Left ventricle myocardium inferior (tissue), 1 donor: ENCODE measurements at regions not wholly inside any gene's neighbourhood (a gene's known extent, or its start where the extent isn't known, plus 50 kb on each side); places are given as distances from the start of the nearest gene placed in this dataset.
"Not testable (repeated sequence)": the region's sequence is repeated elsewhere in the genome, so short reads cannot be mapped to it uniquely, and the experiment has no call there.

Experiments
- DNase-seq: peaks from one replicate; pipeline ENCODE4 v3.0.0-alpha.2; 2020
- H3K27ac ChIP-seq: fragments of 200-600 bp; replicated peaks from 2 replicates; pipeline ENCODE4 v1.8.0; 2021
- H3K27me3 ChIP-seq: fragments of 200-600 bp; 2 replicates; pipeline ENCODE4 v1.8.0; 2021; ENCODE audit warnings: low read depth
- H3K36me3 ChIP-seq: fragments of 200-600 bp; 2 replicates; pipeline ENCODE4 v1.8.0; 2021
- H3K4me1 ChIP-seq: fragments of 200-600 bp; 2 replicates; pipeline ENCODE4 v1.8.0; 2021
- H3K4me3 ChIP-seq: fragments of 200-600 bp; 2 replicates; pipeline ENCODE4 v1.8.0; 2021; ENCODE audit warnings: mild to moderate bottlenecking, moderate library complexity
- H3K9me3 ChIP-seq: fragments of 200-600 bp; replicated peaks from 2 replicates; pipeline ENCODE4 v1.8.0; 2021
- intact Hi-C: fragments of 100-400 bp; cut with micrococcal nuclease; formaldehyde crosslinking; loops from one replicate; pipeline ENCODE4 v1.11.0; 2022
- TF ChIP-seq, protein P1 (sequence below): fragments of 200-600 bp; IDR thresholded peaks from 2 replicates; pipeline ENCODE4 v1.8.0; 2021; ENCODE audit warnings: antibody characterized with exemption, mild to moderate bottlenecking, borderline replicate concordance
- donor health status: DM: no; HTN: yes; CAD: no; lungs with severe emphysema.

DNA sequence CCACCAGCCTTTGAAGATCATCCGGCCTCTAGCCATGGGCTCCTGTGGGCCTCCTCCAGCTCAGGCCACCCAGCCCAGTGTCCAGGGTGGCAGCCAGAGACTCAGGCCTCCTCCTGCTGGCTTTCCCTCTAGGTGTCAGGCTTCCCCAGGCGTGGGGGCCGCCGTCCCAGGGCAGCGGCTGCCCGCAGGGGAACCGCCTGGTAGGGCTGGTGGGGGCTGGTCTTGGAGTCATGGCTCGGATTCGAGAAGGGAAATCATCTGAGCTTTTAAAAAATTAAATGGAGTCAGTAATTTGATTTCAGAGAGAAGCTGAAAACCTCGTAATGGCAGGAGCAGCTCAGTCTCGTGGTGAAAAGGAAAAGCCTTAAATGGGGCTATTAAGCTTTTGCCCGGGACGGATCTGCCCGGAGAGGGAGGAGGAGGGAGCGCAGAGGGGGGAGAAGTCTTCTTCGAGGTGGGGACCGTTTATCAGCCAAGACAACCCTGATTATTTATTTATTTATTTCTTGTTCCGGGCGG lies 66.4 kb upstream of the TARDBP start:
- Histone ChIP-seq H3K4me3 (no peak overlapping the region), H3K27ac (no peak overlapping the region), H3K4me1 (peaks cover 24% of the 10 kb centered on the region), H3K9me3 (no peaks in the 10 kb centered on the region), H3K27me3 (peaks cover 2% of the 10 kb centered on the region), H3K36me3 (no peaks in the 10 kb centered on the region)
- TF ChIP-seq, protein P1, sequence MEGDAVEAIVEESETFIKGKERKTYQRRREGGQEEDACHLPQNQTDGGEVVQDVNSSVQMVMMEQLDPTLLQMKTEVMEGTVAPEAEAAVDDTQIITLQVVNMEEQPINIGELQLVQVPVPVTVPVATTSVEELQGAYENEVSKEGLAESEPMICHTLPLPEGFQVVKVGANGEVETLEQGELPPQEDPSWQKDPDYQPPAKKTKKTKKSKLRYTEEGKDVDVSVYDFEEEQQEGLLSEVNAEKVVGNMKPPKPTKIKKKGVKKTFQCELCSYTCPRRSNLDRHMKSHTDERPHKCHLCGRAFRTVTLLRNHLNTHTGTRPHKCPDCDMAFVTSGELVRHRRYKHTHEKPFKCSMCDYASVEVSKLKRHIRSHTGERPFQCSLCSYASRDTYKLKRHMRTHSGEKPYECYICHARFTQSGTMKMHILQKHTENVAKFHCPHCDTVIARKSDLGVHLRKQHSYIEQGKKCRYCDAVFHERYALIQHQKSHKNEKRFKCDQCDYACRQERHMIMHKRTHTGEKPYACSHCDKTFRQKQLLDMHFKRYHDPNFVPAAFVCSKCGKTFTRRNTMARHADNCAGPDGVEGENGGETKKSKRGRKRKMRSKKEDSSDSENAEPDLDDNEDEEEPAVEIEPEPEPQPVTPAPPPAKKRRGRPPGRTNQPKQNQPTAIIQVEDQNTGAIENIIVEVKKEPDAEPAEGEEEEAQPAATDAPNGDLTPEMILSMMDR, result no peak
- DNase-seq, result no peak
- intact Hi-C loops, result no loop called here

DNA sequence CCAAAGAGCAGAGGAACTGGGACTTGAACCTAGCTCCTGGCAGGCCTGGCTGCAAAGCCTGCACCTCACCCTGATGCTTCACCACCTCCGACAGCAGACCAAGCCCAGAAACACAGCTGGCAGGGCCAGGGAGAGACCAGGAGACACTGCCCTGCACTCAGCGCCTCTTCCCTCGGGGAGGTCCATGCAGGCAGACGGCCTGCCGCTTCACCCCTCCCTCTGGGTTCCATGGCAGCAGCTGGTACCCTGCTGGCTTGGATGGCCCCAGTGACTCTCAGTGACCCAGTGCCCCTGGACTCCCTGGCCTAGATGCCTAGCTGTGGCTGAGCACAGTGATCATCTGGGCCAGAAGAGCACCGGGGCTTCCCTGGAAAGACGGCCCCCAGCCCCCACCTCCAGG lies 65.3 kb upstream of the TARDBP start:
- Histone ChIP-seq H3K9me3 (no peaks in the 10 kb centered on the region), H3K27ac (no peak overlapping the region), H3K4me1 (peaks cover 19% of the 10 kb centered on the region), H3K4me3 (no peak overlapping the region), H3K36me3 (no peaks in the 10 kb centered on the region), H3K27me3 (no peaks in the 10 kb centered on the region)
- intact Hi-C loops, result no loop called here
- TF ChIP-seq, protein P1, result no peak
- DNase-seq, result no peak

DNA sequence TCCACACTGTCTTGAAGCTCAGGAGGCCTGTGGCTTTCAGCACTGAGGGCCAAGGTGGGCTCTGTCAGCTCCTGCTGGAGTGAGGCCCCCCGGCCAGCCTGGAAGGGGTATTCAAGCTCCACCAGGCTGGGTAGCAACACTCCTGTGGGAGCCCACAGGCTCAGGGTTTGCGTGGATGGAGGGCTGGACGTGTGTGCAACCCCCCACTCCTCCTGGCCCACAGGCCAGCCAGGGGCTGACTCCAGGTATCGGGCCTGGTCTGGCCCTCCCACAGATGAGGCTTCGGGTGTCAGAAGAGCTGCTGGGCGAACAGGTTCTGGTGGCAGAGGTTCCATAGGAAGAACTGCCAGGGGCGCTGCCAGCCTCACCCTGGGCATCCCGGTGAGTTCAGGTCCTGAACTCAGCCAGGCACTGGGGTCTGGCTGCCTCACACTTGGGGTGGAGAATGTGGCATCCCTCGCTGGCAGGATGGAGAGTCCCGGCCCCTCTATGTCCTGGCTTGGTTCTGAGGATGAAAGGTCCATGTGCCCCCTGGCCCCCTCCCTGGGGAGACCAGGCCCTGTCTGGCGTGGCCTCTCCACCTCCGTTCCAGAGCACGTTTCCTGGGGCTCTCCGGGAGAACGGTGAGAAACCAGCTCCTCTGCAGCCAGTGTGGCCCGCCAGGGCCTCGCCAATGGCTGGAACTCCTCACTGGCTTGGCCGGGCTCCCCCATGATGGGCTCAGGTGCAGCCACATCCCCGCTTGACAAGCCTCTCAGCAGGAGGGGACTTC lies 64.6 kb upstream of the TARDBP start:
- TF ChIP-seq, protein P1, result no peak
- DNase-seq, result no peak
- Histone ChIP-seq H3K27ac (no peak overlapping the region), H3K36me3 (no peaks in the 10 kb centered on the region), H3K4me3 (no peak overlapping the region), H3K9me3 (peaks cover 2% of the 10 kb centered on the region), H3K4me1 (peaks cover 19% of the 10 kb centered on the region), H3K27me3 (no peaks in the 10 kb centered on the region)
- intact Hi-C loops, result no loop called here

DNA sequence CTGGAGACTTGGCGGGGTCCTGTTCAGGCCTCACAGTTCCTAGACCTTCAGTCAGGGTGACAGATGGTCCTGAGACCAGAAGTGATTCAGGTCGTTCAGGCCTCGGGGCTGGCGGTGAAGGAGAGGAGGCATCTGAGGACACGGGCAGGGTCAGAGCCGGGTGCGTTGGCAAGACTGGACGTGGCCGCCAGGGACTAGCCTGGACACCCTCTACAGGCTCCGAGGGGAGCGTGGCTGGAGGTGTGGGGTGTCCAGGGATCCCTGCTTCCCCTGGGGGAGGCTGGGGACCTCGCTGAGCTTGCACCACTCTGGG lies 64.0 kb upstream of the TARDBP start:
- Histone ChIP-seq H3K4me3 (no peak overlapping the region), H3K36me3 (no peaks in the 10 kb centered on the region), H3K27me3 (no peaks in the 10 kb centered on the region), H3K27ac (no peak overlapping the region), H3K9me3 (peaks cover 8% of the 10 kb centered on the region), H3K4me1 (peaks cover 19% of the 10 kb centered on the region)
- TF ChIP-seq, protein P1, result no peak
- DNase-seq, result no peak
- intact Hi-C loops, result no loop called here

DNA sequence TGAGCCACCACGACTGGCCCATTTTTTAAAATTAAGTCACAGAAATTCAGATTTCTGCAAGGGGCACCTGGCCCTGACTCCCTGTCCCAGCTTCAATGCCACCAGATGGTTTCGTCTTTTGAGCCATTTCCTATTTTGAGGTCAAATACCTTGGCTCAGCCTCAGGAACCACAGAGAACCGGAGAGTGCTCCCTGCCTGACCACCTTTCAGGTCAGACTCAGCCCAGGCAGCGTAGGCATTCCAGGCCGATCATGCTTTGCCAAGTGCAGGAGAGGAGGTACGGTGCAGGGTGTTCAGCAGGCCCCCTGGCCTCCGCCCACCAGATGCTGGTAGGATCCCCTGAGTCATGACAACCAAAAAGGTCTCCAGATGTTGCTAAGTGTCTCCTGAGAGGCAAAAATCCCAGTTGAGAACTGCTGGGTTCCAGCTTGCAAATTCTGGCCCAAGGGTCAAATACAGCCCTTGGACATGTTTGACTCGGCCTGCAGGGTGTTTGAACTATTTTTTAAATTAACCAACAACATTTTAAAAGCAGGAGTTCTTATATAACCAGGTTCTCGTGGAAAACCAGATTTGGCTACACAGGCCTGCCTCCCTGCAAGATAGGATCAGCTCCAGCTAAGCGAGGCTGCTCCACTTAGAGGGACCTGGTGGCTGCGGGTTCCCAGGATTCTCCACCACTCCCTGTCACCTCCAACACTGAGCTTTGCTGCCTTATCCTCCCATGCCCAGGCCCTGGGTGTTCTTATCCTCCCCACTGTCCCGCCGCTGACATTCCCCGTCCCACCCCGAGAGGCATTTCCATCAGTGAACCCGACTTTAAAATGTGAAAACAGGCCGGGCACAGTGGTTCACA lies 61.9 kb upstream of the TARDBP start:
- intact Hi-C loops, result no loop called here
- H3K27ac ChIP-seq, result peak overlapping the region; percentile 27
- peaks cover 5% of the 10 kb centered on the region for H3K4me1 ChIP-seq
- no peaks in the 10 kb centered on the region for H3K27me3 ChIP-seq
- TF ChIP-seq, protein P1, result no peak
- no peak for DNase-seq
- H3K4me3 ChIP-seq, result no peak overlapping the region
- H3K9me3 ChIP-seq, result peaks cover 21% of the 10 kb centered on the region
- H3K36me3 ChIP-seq, result no peaks in the 10 kb centered on the region

DNA sequence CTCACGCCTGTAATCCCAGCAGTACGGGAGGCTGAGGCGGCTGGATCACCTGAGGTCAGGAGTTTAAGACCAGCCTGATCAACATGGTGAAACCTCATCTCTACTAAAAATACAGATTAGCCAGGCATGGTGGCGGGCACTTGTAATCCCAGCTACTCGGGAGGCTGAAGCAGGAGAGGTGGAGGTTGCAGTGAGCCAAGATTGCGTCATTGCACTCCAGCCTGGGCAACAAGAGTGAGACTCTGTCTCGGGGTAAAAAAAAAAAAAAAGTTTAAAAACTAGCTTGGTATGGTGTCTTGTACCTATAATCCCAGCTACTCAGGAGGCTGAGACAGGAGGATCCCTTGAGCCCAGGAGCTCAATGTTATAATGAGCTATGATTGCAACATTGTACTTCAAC lies 61.2 kb upstream of the TARDBP start:
- H3K4me1 ChIP-seq, H3K27me3 ChIP-seq, H3K27ac ChIP-seq, H3K36me3 ChIP-seq, H3K4me3 ChIP-seq, intact Hi-C loops, DNase-seq: not testable (repeated sequence)
- peaks cover 21% of the 10 kb centered on the region for H3K9me3 ChIP-seq
